Small intestine (tissue), 7 donors: ENCODE measurements at regions not wholly inside any gene's neighbourhood (a gene's known extent, or its start where the extent isn't known, plus 50 kb on each side); places are given as distances from the start of the nearest gene placed in this dataset.

Experiments used
- DNase-seq, 2 donors: peaks; one replicate each; pipeline versions ENCODE4 v3.0.0 to v3.0.0-alpha.2; 2013
- FAIRE-seq: peaks from 2 replicates; lab custom pipeline; 2012; peaks lifted over from hg19 to GRCh38; lab: Jason Lieb, UNC
- H3K27ac ChIP-seq, 3 donors: one replicate each; pipeline ENCODE4 v1.5.1; 2013; ENCODE audit warnings: low read length in 2 of 3, mild to moderate bottlenecking in 2 of 3, control low read depth in 1 of 3, inconsistent platforms in 1 of 3, low read depth in 1 of 3, moderate library complexity in 1 of 3
- H3K27me3 ChIP-seq, 3 donors: one replicate each; pipeline ENCODE4 v1.6.1; 2013; ENCODE audit warnings: low read length in 3 of 3, inconsistent platforms in 1 of 3; ENCODE audit not compliant: control insufficient read depth in 3 of 3, insufficient read depth in 3 of 3
- H3K36me3 ChIP-seq, 3 donors: one replicate each; pipeline ENCODE4 v1.6.1; 2013; ENCODE audit warnings: low read length in 3 of 3, inconsistent platforms in 1 of 3, low read depth in 1 of 3, mild to moderate bottlenecking in 1 of 3, moderate library complexity in 1 of 3; ENCODE audit not compliant: control insufficient read depth in 3 of 3, insufficient read depth in 2 of 3
- H3K4me1 ChIP-seq, 3 donors: one replicate each; pipeline ENCODE4 v1.6.1; 2013; ENCODE audit warnings: low read length in 2 of 3, inconsistent platforms in 1 of 3, low read depth in 1 of 3, mild to moderate bottlenecking in 1 of 3, moderate library complexity in 1 of 3; ENCODE audit not compliant: control insufficient read depth in 3 of 3, insufficient read depth in 2 of 3
- H3K4me3 ChIP-seq, 3 donors: one replicate each; pipeline ENCODE4 v1.5.1; 2013; ENCODE audit warnings: low read length in 3 of 3, control low read depth in 1 of 3, inconsistent platforms in 1 of 3, low read depth in 1 of 3, mild to moderate bottlenecking in 1 of 3, moderate library complexity in 1 of 3
- H3K9me3 ChIP-seq, 2 donors: one replicate each; pipeline ENCODE4 v1.6.1; 2013; ENCODE audit warnings: low read depth in 1 of 2, low read length in 1 of 2; ENCODE audit not compliant: control insufficient read depth in 2 of 2, insufficient read depth in 1 of 2
- WGBS, 3 donors: extraction: QIAGEN DNeasy Blood & Tissue Kit; methylation state at CpG; one replicate each; pipeline ENCODE4 v1.1.7; 2013; 5-methylcytosine and 5-hydroxymethylcytosine counted together
- donor health status: healthy with polysubstance abuse.
- donor health status: control.
- donor health status: control.
- donor health status: Bipolar disorder and iron deficiency.
- donor health status: healthy.

DNA sequence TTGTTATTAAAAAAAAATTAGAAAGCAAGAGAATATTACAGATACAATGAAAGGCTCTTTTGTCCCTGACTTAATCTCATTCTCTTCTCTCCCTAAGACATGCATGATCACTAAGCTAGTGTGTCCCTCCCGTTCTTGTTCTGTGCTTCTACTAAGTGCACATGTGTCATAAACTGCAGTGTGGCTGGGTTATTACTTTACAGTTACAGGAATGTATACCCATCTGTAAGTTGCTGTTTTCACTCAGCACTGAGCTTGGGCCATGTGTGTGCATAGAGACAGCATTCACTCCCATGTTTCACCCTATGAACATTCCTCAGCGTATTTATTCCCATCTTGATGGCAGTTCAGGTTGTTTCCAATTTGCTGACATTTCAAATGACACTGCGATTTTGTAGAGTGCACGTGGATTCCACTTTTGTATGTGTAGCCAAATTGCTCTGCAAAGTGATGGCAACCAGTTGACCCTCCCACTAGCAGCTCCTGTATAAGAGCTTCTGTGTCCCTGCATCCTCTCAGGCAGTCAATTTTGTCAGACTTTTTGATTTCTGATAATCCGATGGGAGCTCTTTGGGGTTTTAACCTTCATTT, 145.8 kb upstream of the UBE2E1 start:
- H3K9me3 ChIP-seq: peaks cover 0 to 5% of the 10 kb centered on the region in 2 donors
- 81 to 83% (median 81%) methylated on average over 5 of the region's 5 CpGs for WGBS, 3 donors
- peaks cover 0 to 3% (median 0%) of the 10 kb centered on the region in 3 donors for H3K4me1 ChIP-seq
- no peak overlapping the region for H3K27ac ChIP-seq
- H3K36me3 ChIP-seq: no peaks in the 10 kb centered on the region
- DNase-seq: no peak
- H3K4me3 ChIP-seq: no peak overlapping the region
- no peak for FAIRE-seq
- H3K27me3 ChIP-seq: peaks cover 0 to 2% (median 0%) of the 10 kb centered on the region in 3 donors

GRCh38 chr3:23662079-23662617, 143.6 kb upstream of the UBE2E1 start:
- Histone ChIP-seq H3K4me3 (no peak overlapping the region), H3K4me1 (peaks cover 0 to 3% (median 0%) of the 10 kb centered on the region in 3 donors), H3K27me3 (peaks cover 0 to 2% (median 0%) of the 10 kb centered on the region in 3 donors), H3K27ac (no peak overlapping the region), H3K36me3 (no peaks in the 10 kb centered on the region), H3K9me3 (no peaks in the 10 kb centered on the region)
- no peak for DNase-seq
- no peak for FAIRE-seq
- WGBS, 3 donors: 67 to 92% (median 76%) methylated on average over 9 of the region's 9 CpGs

- H3K4me1 ChIP-seq: peaks cover 0 to 3% (median 0%) of the 10 kb centered on the region in 3 donors
- no peak for FAIRE-seq
- H3K27me3 ChIP-seq: peaks cover 0 to 2% (median 0%) of the 10 kb centered on the region in 3 donors
- 60 to 69% (median 60%) methylated on average over 3 of the region's 3 CpGs for WGBS, 3 donors
- H3K36me3 ChIP-seq: no peaks in the 10 kb centered on the region
- no peak overlapping the region for H3K4me3 ChIP-seq
- DNase-seq: no peak
- H3K27ac ChIP-seq: no peak overlapping the region
- H3K9me3 ChIP-seq: no peaks in the 10 kb centered on the region
Observed at GRCh38 chr3:23663246-23663645, 142.5 kb upstream of the UBE2E1 start.

DNA sequence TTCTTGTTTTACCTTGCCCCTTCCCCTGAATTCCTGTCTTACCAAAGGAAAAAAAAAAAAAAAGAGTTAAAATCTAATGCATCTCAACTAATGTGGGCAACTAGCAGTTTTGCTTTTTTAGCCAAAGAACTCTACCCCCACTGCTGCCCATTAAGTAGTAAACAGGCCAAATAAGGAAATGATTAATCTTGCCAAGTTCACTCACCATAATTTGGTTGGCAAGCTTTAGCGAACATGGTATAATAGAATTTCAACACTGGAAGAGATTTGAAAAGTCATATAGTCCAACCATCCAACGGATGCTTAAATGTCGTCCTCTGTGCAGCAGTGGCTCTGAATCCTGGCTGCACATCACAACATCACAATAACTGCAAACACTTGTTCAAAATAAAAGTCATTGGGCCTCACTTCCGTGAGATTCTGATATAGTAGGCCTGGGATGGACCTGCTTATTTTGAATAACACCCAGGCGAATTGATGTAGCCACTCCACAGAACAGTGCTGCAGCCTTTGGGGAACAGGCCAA, 142.0 kb upstream of the UBE2E1 start:
- Histone ChIP-seq H3K4me1 (peaks cover 0 to 3% (median 0%) of the 10 kb centered on the region in 3 donors), H3K36me3 (no peaks in the 10 kb centered on the region), H3K4me3 (no peak overlapping the region), H3K27me3 (peaks cover 0 to 7% (median 0%) of the 10 kb centered on the region in 3 donors), H3K9me3 (no peaks in the 10 kb centered on the region), H3K27ac (no peak overlapping the region)
- no peak for FAIRE-seq
- WGBS, 3 donors: 43 to 70% (median 57%) methylated on average over 5 of the region's 5 CpGs
- DNase-seq: no peak

- no peaks in the 10 kb centered on the region for H3K9me3 ChIP-seq
- H3K36me3 ChIP-seq: no peaks in the 10 kb centered on the region
- DNase-seq (no peak), FAIRE-seq (no peak)
- peaks cover 0 to 8% (median 0%) of the 10 kb centered on the region in 3 donors for H3K27me3 ChIP-seq
- no peak overlapping the region for H3K27ac ChIP-seq
- 89 to 95% (median 93%) methylated on average over 1 of the region's 1 CpG for WGBS, 3 donors
- H3K4me3 ChIP-seq: no peak overlapping the region
- H3K4me1 ChIP-seq: peaks cover 0 to 3% (median 0%) of the 10 kb centered on the region in 3 donors
Observed at GRCh38 chr3:23664459-23664858, 141.3 kb upstream of the UBE2E1 start.

DNA sequence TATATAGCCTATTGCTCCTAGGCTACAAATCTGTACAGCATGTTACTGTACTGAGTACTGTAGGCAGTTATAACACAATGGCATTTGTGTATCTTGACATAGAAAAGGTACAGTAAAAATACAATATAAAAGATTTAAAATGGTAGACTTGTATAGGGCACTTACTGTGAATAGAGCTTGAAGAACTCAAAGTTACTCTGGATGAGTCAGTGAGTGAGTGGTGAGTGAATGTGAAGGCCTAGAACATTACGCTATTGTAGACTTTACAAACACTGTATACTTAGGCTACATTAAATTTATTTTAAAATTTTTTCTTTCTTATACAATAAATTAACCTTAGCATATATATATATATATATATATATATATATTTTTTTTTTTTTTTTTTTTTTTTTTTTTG, 140.0 kb upstream of the UBE2E1 start:
- peaks cover 0 to 3% (median 0%) of the 10 kb centered on the region in 3 donors for H3K4me1 ChIP-seq
- peaks cover 0 to 20% (median 0%) of the 10 kb centered on the region in 3 donors for H3K27me3 ChIP-seq
- 92 to 98% (median 94%) methylated on average over 1 of the region's 1 CpG for WGBS, 3 donors
- H3K27ac ChIP-seq: no peak overlapping the region
- no peaks in the 10 kb centered on the region for H3K9me3 ChIP-seq
- FAIRE-seq (no peak), DNase-seq (no peak)
- H3K36me3 ChIP-seq: no peaks in the 10 kb centered on the region
- no peak overlapping the region for H3K4me3 ChIP-seq

- H3K4me1 ChIP-seq: peaks cover 0 to 3% (median 2%) of the 10 kb centered on the region in 3 donors
- H3K36me3 ChIP-seq: no peaks in the 10 kb centered on the region
- H3K9me3 ChIP-seq: no peaks in the 10 kb centered on the region
- H3K27me3 ChIP-seq: peaks cover 0 to 30% (median 0%) of the 10 kb centered on the region in 3 donors
- H3K27ac ChIP-seq: no peak overlapping the region
- DNase-seq (no peak), FAIRE-seq (no peak)
- no peak overlapping the region for H3K4me3 ChIP-seq
- WGBS, 3 donors: 97 to 99% (median 99%) methylated on average over 4 of the region's 4 CpGs
Observed at GRCh38 chr3:23666818-23667217, 138.9 kb upstream of the UBE2E1 start.

- WGBS, 3 donors: 74 to 82% (median 77%) methylated on average over 6 of the region's 6 CpGs
- no peak overlapping the region for H3K4me3 ChIP-seq
Observed at GRCh38 chr3:23667536-23668429, 138.0 kb upstream of the UBE2E1 start.

More at GRCh38 chr3:23667536-23668429, 138.0 kb upstream of the UBE2E1 start:
- Histone ChIP-seq H3K9me3 (no peaks in the 10 kb centered on the region), H3K27ac (no peak overlapping the region), H3K36me3 (no peaks in the 10 kb centered on the region), H3K4me1 (peaks cover 0 to 2% (median 0%) of the 10 kb centered on the region in 3 donors), H3K27me3 (peaks cover 0 to 39% (median 3%) of the 10 kb centered on the region in 3 donors)
- DNase-seq (no peak), FAIRE-seq (no peak)
